ENCODE measurements at regions not wholly inside any gene's neighbourhood (a gene's known extent, or its start where the extent isn't known, plus 50 kb on each side); places are given as distances from the start of the nearest gene placed in this dataset.

DNA sequence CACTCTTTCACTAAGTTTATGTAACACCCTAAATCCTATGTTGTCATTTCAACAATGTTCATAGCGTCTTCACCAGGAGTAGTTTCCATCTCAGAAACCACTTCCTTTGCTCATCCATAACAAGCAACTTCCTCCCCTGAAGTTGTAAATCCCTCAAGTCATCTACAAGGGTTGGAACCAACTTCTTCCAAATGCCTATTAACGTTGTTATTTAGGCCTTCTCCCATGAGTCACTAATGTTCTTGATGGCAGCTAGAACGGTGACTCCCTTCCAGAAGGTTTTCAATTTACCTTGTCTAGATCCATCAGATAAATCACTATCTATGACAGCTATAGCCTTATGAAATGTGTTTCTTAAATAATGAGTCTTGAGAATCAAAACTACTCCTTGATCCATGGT is 73.3 kb upstream of the TARS1 start:
- TF ChIP-seq, protein P1, sequence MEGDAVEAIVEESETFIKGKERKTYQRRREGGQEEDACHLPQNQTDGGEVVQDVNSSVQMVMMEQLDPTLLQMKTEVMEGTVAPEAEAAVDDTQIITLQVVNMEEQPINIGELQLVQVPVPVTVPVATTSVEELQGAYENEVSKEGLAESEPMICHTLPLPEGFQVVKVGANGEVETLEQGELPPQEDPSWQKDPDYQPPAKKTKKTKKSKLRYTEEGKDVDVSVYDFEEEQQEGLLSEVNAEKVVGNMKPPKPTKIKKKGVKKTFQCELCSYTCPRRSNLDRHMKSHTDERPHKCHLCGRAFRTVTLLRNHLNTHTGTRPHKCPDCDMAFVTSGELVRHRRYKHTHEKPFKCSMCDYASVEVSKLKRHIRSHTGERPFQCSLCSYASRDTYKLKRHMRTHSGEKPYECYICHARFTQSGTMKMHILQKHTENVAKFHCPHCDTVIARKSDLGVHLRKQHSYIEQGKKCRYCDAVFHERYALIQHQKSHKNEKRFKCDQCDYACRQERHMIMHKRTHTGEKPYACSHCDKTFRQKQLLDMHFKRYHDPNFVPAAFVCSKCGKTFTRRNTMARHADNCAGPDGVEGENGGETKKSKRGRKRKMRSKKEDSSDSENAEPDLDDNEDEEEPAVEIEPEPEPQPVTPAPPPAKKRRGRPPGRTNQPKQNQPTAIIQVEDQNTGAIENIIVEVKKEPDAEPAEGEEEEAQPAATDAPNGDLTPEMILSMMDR (IDR thresholded peaks at IDR 0.05; ENCODE audit: low read depth, low read length), result no peak
- TF ChIP-seq EZH2phosphoT487 (IDR thresholded peaks at IDR 0.05; ENCODE audit: low read depth), result no peak
- Histone ChIP-seq H3K27ac (ENCODE audit: low read length) (no peak overlapping the region), H3K36me3 (replicated peaks; ENCODE audit: low read depth, low read length) (no peaks in the 10 kb centered on the region), H2AFZ (ENCODE audit: low read depth, low read length) (no peak overlapping the region), H3K4me1 (ENCODE audit: low read length) (no peaks in the 10 kb centered on the region), H3K9me3 (ENCODE audit: insufficient read depth, low read length) (no peaks in the 10 kb centered on the region), H4K20me1 (ENCODE audit: insufficient read depth, low read length) (no peaks in the 10 kb centered on the region), H3K27me3 (ENCODE audit: low read depth, low read length) (no peaks in the 10 kb centered on the region), H3K9ac (ENCODE audit: low read length) (no peak overlapping the region), H3K4me2 (ENCODE audit: low read length) (no peak overlapping the region), H3K4me3 (ENCODE audit: low read length) (no peak overlapping the region), H3K79me2 (ENCODE audit: low read length) (no peaks in the 10 kb centered on the region)

GRCh38 chr5:33369485-33370465 is 71.0 kb upstream of the TARS1 start:
- H3K4me3 ChIP-seq (ENCODE audit: low read length), result no peak overlapping the region
- no peak overlapping the region for H3K9ac ChIP-seq (ENCODE audit: low read length)
- H3K79me2 ChIP-seq (ENCODE audit: low read length), result no peaks in the 10 kb centered on the region
- no peaks in the 10 kb centered on the region for H3K36me3 ChIP-seq (replicated peaks; ENCODE audit: low read depth, low read length)
- H3K27me3 ChIP-seq (ENCODE audit: low read depth, low read length), result no peaks in the 10 kb centered on the region
- H3K4me1 ChIP-seq (ENCODE audit: low read length), result no peaks in the 10 kb centered on the region
- H3K9me3 ChIP-seq (ENCODE audit: insufficient read depth, low read length), result no peaks in the 10 kb centered on the region
- H3K4me2 ChIP-seq (ENCODE audit: low read length), result no peak overlapping the region
- H4K20me1 ChIP-seq (ENCODE audit: insufficient read depth, low read length), result no peaks in the 10 kb centered on the region
- TF ChIP-seq, protein P1 (IDR thresholded peaks at IDR 0.05; ENCODE audit: low read depth, low read length), result no peak
- TF ChIP-seq EZH2phosphoT487 (IDR thresholded peaks at IDR 0.05; ENCODE audit: low read depth), result no peak
- no peak overlapping the region for H3K27ac ChIP-seq (ENCODE audit: low read length)
- H2AFZ ChIP-seq (ENCODE audit: low read depth, low read length), result no peak overlapping the region

GRCh38 chr5:33370466-33370859 is 70.3 kb upstream of the TARS1 start:
- Histone ChIP-seq H3K9me3 (ENCODE audit: insufficient read depth, low read length) (no peaks in the 10 kb centered on the region), H3K27me3 (ENCODE audit: low read depth, low read length) (no peaks in the 10 kb centered on the region), H4K20me1 (ENCODE audit: insufficient read depth, low read length) (no peaks in the 10 kb centered on the region), H3K36me3 (replicated peaks; ENCODE audit: low read depth, low read length) (no peaks in the 10 kb centered on the region), H3K4me2 (ENCODE audit: low read length) (no peak overlapping the region), H3K27ac (ENCODE audit: low read length) (no peak overlapping the region), H2AFZ (ENCODE audit: low read depth, low read length) (no peak overlapping the region), H3K4me1 (ENCODE audit: low read length) (no peaks in the 10 kb centered on the region), H3K4me3 (ENCODE audit: low read length) (no peak overlapping the region), H3K9ac (ENCODE audit: low read length) (no peak overlapping the region), H3K79me2 (ENCODE audit: low read length) (no peaks in the 10 kb centered on the region)
- TF ChIP-seq EZH2phosphoT487 (IDR thresholded peaks at IDR 0.05; ENCODE audit: low read depth), result no peak
- TF ChIP-seq, protein P1 (IDR thresholded peaks at IDR 0.05; ENCODE audit: low read depth, low read length), result no peak

- TF ChIP-seq EZH2phosphoT487 (IDR thresholded peaks at IDR 0.05; ENCODE audit: low read depth), result no peak
- TF ChIP-seq, protein P1 (IDR thresholded peaks at IDR 0.05; ENCODE audit: low read depth, low read length), result no peak
Measured at GRCh38 chr5:33371660-33372059, 69.1 kb upstream of the TARS1 start.

More at GRCh38 chr5:33371660-33372059, 69.1 kb upstream of the TARS1 start:
- H3K36me3 ChIP-seq (replicated peaks; ENCODE audit: low read depth, low read length), result no peaks in the 10 kb centered on the region
- no peak overlapping the region for H3K4me2 ChIP-seq (ENCODE audit: low read length)
- no peaks in the 10 kb centered on the region for H4K20me1 ChIP-seq (ENCODE audit: insufficient read depth, low read length)
- no peak overlapping the region for H3K4me3 ChIP-seq (ENCODE audit: low read length)
- no peaks in the 10 kb centered on the region for H3K79me2 ChIP-seq (ENCODE audit: low read length)
- no peaks in the 10 kb centered on the region for H3K4me1 ChIP-seq (ENCODE audit: low read length)
- no peak overlapping the region for H3K9ac ChIP-seq (ENCODE audit: low read length)
- H3K27me3 ChIP-seq (ENCODE audit: low read depth, low read length), result no peaks in the 10 kb centered on the region
- no peak overlapping the region for H3K27ac ChIP-seq (ENCODE audit: low read length)
- H3K9me3 ChIP-seq (ENCODE audit: insufficient read depth, low read length), result no peaks in the 10 kb centered on the region
- no peak overlapping the region for H2AFZ ChIP-seq (ENCODE audit: low read depth, low read length)
